H1 (cell line): ENCODE measurements at regions not wholly inside any gene's neighbourhood (a gene's known extent, or its start where the extent isn't known, plus 50 kb on each side); places are given as distances from the start of the nearest gene placed in this dataset.

Source experiments
- CTCF ChIA-PET: fragments of 300-600 bp; sonication (Branson Sonifier 250); formaldehyde crosslinking; loops from one replicate; lab custom pipeline; 2021; ENCODE audit not compliant: partially characterized antibody; lab: Charles Lee
- POLR2A ChIA-PET: fragments of 300-600 bp; sonication (Branson Sonifier 250); formaldehyde crosslinking; loops from one replicate; lab custom pipeline; 2021; ENCODE audit warnings: inconsistent platforms; ENCODE audit not compliant: partially characterized antibody; lab: Charles Lee
- DNase-seq, 2 experiments: peaks; one replicate each; pipeline versions ENCODE4 v3.0.0 to v3.0.0-alpha.2; 2010 to 2022; ENCODE audit warnings: low spot score in 2 of 2, low read depth in 1 of 2, mixed read lengths in 1 of 2
- FAIRE-seq: peaks from 2 replicates; lab custom pipeline; 2011; peaks lifted over from hg19 to GRCh38; lab: Jason Lieb, UNC
- H2AFZ ChIP-seq: 2 replicates; pipeline ENCODE4 v1.8.1; 2012; ENCODE audit warnings: low read length, inconsistent platforms
- H2AK5ac ChIP-seq: 2 replicates; pipeline ENCODE4 v1.6.1; 2013; ENCODE audit warnings: low read depth, low read length
- H2BK120ac ChIP-seq: replicated peaks from 2 replicates; pipeline ENCODE3; 2013; ENCODE audit warnings: low read depth, low read length, inconsistent platforms
- H2BK12ac ChIP-seq: 2 replicates; pipeline ENCODE4 v1.6.1; 2013; ENCODE audit warnings: low read depth, low read length
- H2BK15ac ChIP-seq: 2 replicates; pipeline ENCODE4 v1.6.1; 2013; ENCODE audit warnings: low read length
- H2BK20ac ChIP-seq: 2 replicates; pipeline ENCODE4 v1.6.1; 2013; ENCODE audit warnings: low read length
- H2BK5ac ChIP-seq: 2 replicates; pipeline ENCODE4 v1.6.1; 2013; ENCODE audit warnings: low read depth, low read length
- H3K14ac ChIP-seq: 2 replicates; pipeline ENCODE4 v1.6.1; 2013; ENCODE audit warnings: inconsistent platforms; ENCODE audit not compliant: insufficient read length
- H3K18ac ChIP-seq: 2 replicates; pipeline ENCODE4 v1.6.1; 2013; ENCODE audit warnings: low read length; ENCODE audit errors: extremely low read depth
- H3K23ac ChIP-seq: 2 replicates; pipeline ENCODE4 v1.6.1; 2013; ENCODE audit warnings: inconsistent platforms; ENCODE audit not compliant: insufficient read length
- H3K23me2 ChIP-seq: 2 replicates; pipeline ENCODE4 v1.6.1; 2013; ENCODE audit warnings: low read depth, low read length
- H3K27ac ChIP-seq: 2 replicates; pipeline ENCODE4 v1.6.1; 2011; ENCODE audit warnings: low read depth, low read length, inconsistent platforms
- H3K27me3 ChIP-seq, 4 experiments: replicated peaks in 1 of 4; 1 replicate in 1 of 4; 2 replicates in 3 of 4; pipeline versions ENCODE4 v1.6.1 to v1.8.1; 2011 to 2013; ENCODE audit warnings: low read length in 3 of 4, mild to moderate bottlenecking in 3 of 4, inconsistent platforms in 2 of 4, mixed read lengths in 2 of 4, moderate library complexity in 1 of 4; ENCODE audit not compliant: control insufficient read depth in 3 of 4, insufficient read depth in 3 of 4; ENCODE audit errors: extremely low read depth in 1 of 4
- H3K36me3 ChIP-seq, 4 experiments: 2 replicates each; pipeline versions ENCODE4 v1.6.1 to v1.8.1; 2011 to 2013; ENCODE audit warnings: mild to moderate bottlenecking in 4 of 4, low read length in 3 of 4, moderate library complexity in 2 of 4, control low read depth in 1 of 4, inconsistent platforms in 1 of 4; ENCODE audit not compliant: insufficient read depth in 4 of 4, control insufficient read depth in 2 of 4
- H3K4ac ChIP-seq: replicated peaks from 2 replicates; pipeline ENCODE3; 2013; ENCODE audit warnings: low read length, low read depth, mixed read lengths, inconsistent platforms; ENCODE audit not compliant: insufficient read length
- H3K4me1 ChIP-seq, 4 experiments: replicated peaks in 1 of 4; 1 replicate in 1 of 4; 2 replicates in 3 of 4; pipeline versions ENCODE4 v1.6.1 to v1.8.1; 2011 to 2013; ENCODE audit warnings: low read length in 3 of 4, inconsistent platforms in 2 of 4, mixed read lengths in 1 of 4; ENCODE audit not compliant: insufficient read depth in 4 of 4, control insufficient read depth in 3 of 4
- H3K4me2 ChIP-seq, 2 experiments: 2 replicates each; pipeline versions ENCODE4 v1.6.1 to v1.8.1; 2011 to 2013; ENCODE audit warnings: low read depth in 2 of 2, low read length in 2 of 2, control low read depth in 1 of 2, inconsistent platforms in 1 of 2, mild to moderate bottlenecking in 1 of 2; ENCODE audit not compliant: insufficient read depth in 1 of 2
- H3K4me3 ChIP-seq, 4 experiments: fragments of 200-600, 300-600 bp in 1 of 4; sonication (generic), shearing (Covaris generic), sonication (Bioruptor Twin) in 1 of 4; 2 replicates each; pipeline versions ENCODE4 v1.5.1 to v1.8.1; 2011 to 2016; ENCODE audit warnings: low read length in 4 of 4, low read depth in 3 of 4, control low read depth in 2 of 4, inconsistent platforms in 2 of 4, mild to moderate bottlenecking in 2 of 4, mixed read lengths in 1 of 4, moderate library complexity in 1 of 4; ENCODE audit not compliant: insufficient read depth in 2 of 4; ENCODE audit errors: extremely low read depth in 1 of 4
- H3K56ac ChIP-seq: replicated peaks from 2 replicates; pipeline ENCODE3; 2013; ENCODE audit warnings: low read depth, mild to moderate bottlenecking, mixed read lengths, low read length, inconsistent platforms; ENCODE audit not compliant: insufficient read length
- H3K79me1 ChIP-seq: 2 replicates; pipeline ENCODE4 v1.6.1; 2013; ENCODE audit warnings: low read depth, low read length, control low read depth
- H3K79me2 ChIP-seq, 2 experiments: 2 replicates each; pipeline versions ENCODE4 v1.6.1 to v1.8.1; 2012 to 2013; ENCODE audit warnings: low read length in 2 of 2, mild to moderate bottlenecking in 2 of 2, inconsistent platforms in 1 of 2; ENCODE audit not compliant: insufficient read depth in 2 of 2, control insufficient read depth in 1 of 2
- H3K9ac ChIP-seq, 4 experiments: replicated peaks in 1 of 4; 1 replicate in 1 of 4; 2 replicates in 3 of 4; pipeline versions ENCODE4 v1.6.1 to v1.8.1; 2011 to 2013; ENCODE audit warnings: low read depth in 3 of 4, low read length in 3 of 4, control low read depth in 2 of 4, mild to moderate bottlenecking in 2 of 4, moderate library complexity in 2 of 4, inconsistent platforms in 1 of 4; ENCODE audit errors: extremely low read depth in 1 of 4
- H3K9me3 ChIP-seq, 2 experiments: 2 replicates each; pipeline versions ENCODE4 v1.6.1 to v1.8.1; 2012 to 2013; ENCODE audit warnings: mild to moderate bottlenecking in 2 of 2, moderate library complexity in 2 of 2, control low read depth in 1 of 2, inconsistent platforms in 1 of 2, low read depth in 1 of 2, low read length in 1 of 2, mixed read lengths in 1 of 2; ENCODE audit not compliant: insufficient read depth in 2 of 2
- H4K20me1 ChIP-seq, 2 experiments: replicated peaks in 1 of 2; 2 replicates each; pipeline versions ENCODE3 to v1.8.1; 2011 to 2013; ENCODE audit warnings: inconsistent platforms in 2 of 2, low read length in 2 of 2, mild to moderate bottlenecking in 1 of 2; ENCODE audit not compliant: insufficient read depth in 2 of 2, control insufficient read depth in 1 of 2
- H4K5ac ChIP-seq: 2 replicates; pipeline ENCODE4 v1.6.1; 2013; ENCODE audit warnings: low read length, low read depth, mixed read lengths, inconsistent platforms; ENCODE audit not compliant: insufficient read length
- H4K8ac ChIP-seq: 2 replicates; pipeline ENCODE4 v1.8.0; 2013; ENCODE audit warnings: mild to moderate bottlenecking, moderate library complexity, low read length, inconsistent platforms; ENCODE audit not compliant: insufficient read depth; ENCODE audit errors: extremely low read depth
- H4K91ac ChIP-seq: replicated peaks from 2 replicates; pipeline ENCODE3; 2013; ENCODE audit warnings: low read length, mixed read lengths, inconsistent platforms; ENCODE audit not compliant: insufficient read length
- ASH2L ChIP-seq: fragments of 200-600, 300-600 bp; sonication (generic); IDR thresholded peaks from one replicate; pipeline ENCODE4 v1.7.1; 2017; ENCODE audit warnings: low read length
- CEBPB ChIP-seq: IDR thresholded peaks from 2 replicates; pipeline ENCODE4 v1.6.1; 2012; ENCODE audit warnings: low read depth, low read length
- CTBP2 ChIP-seq: IDR thresholded peaks from 2 replicates; pipeline ENCODE4 v1.7.0; 2011; ENCODE audit warnings: borderline replicate concordance, mild to moderate bottlenecking, moderate library complexity, mixed read lengths, low read length; ENCODE audit not compliant: insufficient read depth, insufficient read length
- EP300 ChIP-seq, 2 experiments: IDR thresholded peaks; 1 replicate in 1 of 2; 2 replicates in 1 of 2; pipeline ENCODE4 v1.6.1; 2011 to 2012; ENCODE audit warnings: low read depth in 2 of 2, low read length in 2 of 2, mild to moderate bottlenecking in 2 of 2, borderline replicate concordance in 1 of 2, inconsistent platforms in 1 of 2, moderate library complexity in 1 of 2
- EZH2 ChIP-seq: fragments of 200-600 bp; sonication (generic); IDR thresholded peaks from 2 replicates; pipeline ENCODE4 v1.7.1; 2012; ENCODE audit warnings: low read depth, mild to moderate bottlenecking, moderate library complexity, low read length, inconsistent platforms; ENCODE audit not compliant: severe bottlenecking
- JUN ChIP-seq: IDR thresholded peaks from 2 replicates; pipeline ENCODE4 v1.6.1; 2011; ENCODE audit warnings: low read depth, mild to moderate bottlenecking, improper control_type of control experiment, low read length
- KDM5A ChIP-seq: fragments of 200-600 bp; IDR thresholded peaks from 2 replicates; pipeline ENCODE4 v1.7.1; 2012; ENCODE audit warnings: mild to moderate bottlenecking, low read length, inconsistent platforms, mixed read lengths
- NANOG ChIP-seq: IDR thresholded peaks from 2 replicates; pipeline ENCODE4 v1.6.1; 2011; ENCODE audit warnings: low read length, low read depth, mild to moderate bottlenecking, inconsistent platforms; ENCODE audit not compliant: insufficient read depth, poor library complexity, severe bottlenecking
- RAD21 ChIP-seq, 2 experiments: IDR thresholded peaks in 1 of 2; conservative IDR thresholded peaks in 1 of 2; 2 replicates each; pipeline ENCODE4 v1.6.1; 2011; ENCODE audit warnings: low read depth in 2 of 2, low read length in 2 of 2, improper control_type of control experiment in 1 of 2, inconsistent platforms in 1 of 2, mild to moderate bottlenecking in 1 of 2, moderate library complexity in 1 of 2
- TCF12 ChIP-seq: IDR thresholded peaks from 2 replicates; pipeline ENCODE4 v1.6.1; 2011; ENCODE audit warnings: low read depth, mild to moderate bottlenecking, low read length
- WGBS, 2 experiments: shearing (Covaris generic) in 1 of 2; methylation state at CpG; one replicate each; pipeline versions ENCODE4 v1.1.6 to v1.1.7; 2013 to 2015; ENCODE audit warnings: low lambda C conversion rate in 2 of 2, mixed read lengths in 2 of 2, inconsistent platforms in 1 of 2, low coverage in 1 of 2, missing lambda C conversion rate in 1 of 2; ENCODE audit not compliant: insufficient replicate concordance in 2 of 2, insufficient coverage in 1 of 2, insufficient read length in 1 of 2; ENCODE audit errors: extremely low coverage in 1 of 2, missing lambda C conversion rate in 1 of 2; 5-methylcytosine and 5-hydroxymethylcytosine counted together
- TF ChIP-seq, protein P1 (sequence below): IDR thresholded peaks from 2 replicates; pipeline ENCODE4 v1.6.1; 2012; ENCODE audit warnings: low read length, inconsistent platforms

DNA sequence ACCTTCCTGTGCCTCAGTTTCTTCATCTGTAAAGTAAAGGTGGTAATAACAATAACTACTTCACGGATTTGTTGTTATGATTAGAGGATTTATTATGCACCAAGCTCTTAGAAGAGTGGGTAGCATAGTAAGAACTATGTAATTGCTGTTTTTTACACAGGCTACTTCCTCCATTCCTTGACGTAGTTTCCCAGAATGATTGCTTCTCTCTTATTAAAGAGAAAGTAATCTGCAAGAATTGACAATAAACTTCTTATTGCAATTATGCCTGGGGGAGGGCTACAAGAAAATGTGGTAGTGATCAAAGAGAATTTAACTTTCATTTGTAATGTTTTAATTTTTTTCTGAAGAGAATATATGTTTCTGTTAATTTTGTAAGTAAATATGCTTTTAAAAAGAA, 238.7 kb downstream of the GASK1B start:
- no peak overlapping the region for H2BK5ac ChIP-seq
- no peaks in the 10 kb centered on the region for H3K79me1 ChIP-seq
- H2BK15ac ChIP-seq = no peak overlapping the region
- H3K4me1 ChIP-seq = no peaks in the 10 kb centered on the region
- H3K27me3 ChIP-seq = no peaks in the 10 kb centered on the region
- no peak overlapping the region for H4K5ac ChIP-seq
- H3K23ac ChIP-seq = no peak overlapping the region
- ChIA-PET CTCF (no interaction called here), POLR2A (no interaction called here)
- no peak overlapping the region for H2BK120ac ChIP-seq
- no peak overlapping the region for H3K18ac ChIP-seq
- no peak overlapping the region for H2AK5ac ChIP-seq
- WGBS, 2 experiments = 96% methylated on average over 2 of the region's 2 CpGs; no CpG with 5 or more reads in 1 of the 2 experiments
- no peak overlapping the region for H3K4ac ChIP-seq
- no peak overlapping the region for H2BK20ac ChIP-seq
- H4K20me1 ChIP-seq = no peaks in the 10 kb centered on the region
- H3K9me3 ChIP-seq = no peaks in the 10 kb centered on the region
- H3K4me3 ChIP-seq = no peak overlapping the region
- no peak overlapping the region for H4K91ac ChIP-seq
- no peak overlapping the region for H3K4me2 ChIP-seq
- TF ChIP-seq EZH2 = no peak
- TF ChIP-seq, protein P1, sequence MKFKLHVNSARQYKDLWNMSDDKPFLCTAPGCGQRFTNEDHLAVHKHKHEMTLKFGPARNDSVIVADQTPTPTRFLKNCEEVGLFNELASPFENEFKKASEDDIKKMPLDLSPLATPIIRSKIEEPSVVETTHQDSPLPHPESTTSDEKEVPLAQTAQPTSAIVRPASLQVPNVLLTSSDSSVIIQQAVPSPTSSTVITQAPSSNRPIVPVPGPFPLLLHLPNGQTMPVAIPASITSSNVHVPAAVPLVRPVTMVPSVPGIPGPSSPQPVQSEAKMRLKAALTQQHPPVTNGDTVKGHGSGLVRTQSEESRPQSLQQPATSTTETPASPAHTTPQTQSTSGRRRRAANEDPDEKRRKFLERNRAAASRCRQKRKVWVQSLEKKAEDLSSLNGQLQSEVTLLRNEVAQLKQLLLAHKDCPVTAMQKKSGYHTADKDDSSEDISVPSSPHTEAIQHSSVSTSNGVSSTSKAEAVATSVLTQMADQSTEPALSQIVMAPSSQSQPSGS = no peak
- TF ChIP-seq NANOG = no peak
- TF ChIP-seq TCF12 = no peak
- TF ChIP-seq KDM5A = no peak
- TF ChIP-seq RAD21 (IDR thresholded peaks at IDR 0.05 in 1 of 2, conservative IDR thresholded peaks at IDR 0.05 in 1 of 2; ENCODE audit: low read depth in 2 of 2, low read length in 2 of 2) = no peak
- no peak for TF ChIP-seq CEBPB
- TF ChIP-seq ASH2L = no peak
- no peak for TF ChIP-seq JUN
- no peak for TF ChIP-seq CTBP2
- TF ChIP-seq EP300 (IDR thresholded peaks at IDR 0.05; ENCODE audit: borderline replicate concordance in 1 of 2, low read depth in 2 of 2, low read length in 2 of 2) = no peak
- H3K23me2 ChIP-seq = no peaks in the 10 kb centered on the region
- H3K9ac ChIP-seq = no peak overlapping the region
- H2AFZ ChIP-seq = no peak overlapping the region
- FAIRE-seq (no peak), DNase-seq (no peak)
- H2BK12ac ChIP-seq = no peak overlapping the region
- H3K36me3 ChIP-seq = no peaks in the 10 kb centered on the region
- H3K27ac ChIP-seq = no peak overlapping the region
- H4K8ac ChIP-seq = no peak overlapping the region
- H3K56ac ChIP-seq = no peak overlapping the region
- H3K79me2 ChIP-seq = no peaks in the 10 kb centered on the region
- no peak overlapping the region for H3K14ac ChIP-seq
